ENCODE measurements at regions not wholly inside any gene's neighbourhood (a gene's known extent, or its start where the extent isn't known, plus 50 kb on each side); places are given as distances from the start of the nearest gene placed in this dataset.

DNA sequence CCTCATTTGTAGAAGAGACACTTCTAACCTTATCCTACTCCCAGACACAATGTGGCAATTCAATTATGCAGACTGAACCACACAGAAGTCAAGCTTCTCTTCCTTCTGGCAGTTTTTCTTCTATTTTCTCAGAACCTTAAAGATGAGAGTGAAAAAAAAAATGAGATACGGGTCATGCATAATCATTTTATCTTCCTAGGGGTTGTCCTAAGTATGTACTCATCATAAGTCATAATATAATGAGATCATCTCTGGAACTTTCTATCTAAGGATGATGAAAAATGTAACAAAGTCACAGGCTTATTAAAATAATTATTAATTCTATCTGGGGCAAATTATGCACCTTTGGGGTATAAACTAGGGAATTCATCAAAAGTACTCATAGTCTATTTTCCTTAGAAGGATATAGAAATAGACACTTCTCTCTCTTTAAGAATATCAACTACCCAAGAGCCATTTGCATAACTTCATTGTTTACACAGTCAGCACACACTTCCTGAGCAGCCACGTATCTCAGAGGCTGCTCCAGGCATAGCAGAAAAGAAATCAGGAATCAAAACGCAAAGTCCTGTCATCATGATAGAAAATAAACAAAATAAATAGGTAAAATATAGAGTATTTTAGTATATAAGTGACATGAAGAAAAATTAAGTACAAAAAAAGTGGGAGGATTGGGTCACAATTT, 345.9 kb upstream of the SPHKAP start:
- TF ChIP-seq CTCF (IDR thresholded peaks at IDR 0.05) (no peak), POLR2AphosphoS5 (IDR thresholded peaks at IDR 0.05) (no peak), POLR2A (IDR thresholded peaks at IDR 0.05) (no peak), EP300 (IDR thresholded peaks at IDR 0.05) (no peak)

Data from sigmoid colon (tissue), 4 donors.